ENCODE measurements at regions not wholly inside any gene's neighbourhood (a gene's known extent, or its start where the extent isn't known, plus 50 kb on each side); places are given as distances from the start of the nearest gene placed in this dataset.

DNA sequence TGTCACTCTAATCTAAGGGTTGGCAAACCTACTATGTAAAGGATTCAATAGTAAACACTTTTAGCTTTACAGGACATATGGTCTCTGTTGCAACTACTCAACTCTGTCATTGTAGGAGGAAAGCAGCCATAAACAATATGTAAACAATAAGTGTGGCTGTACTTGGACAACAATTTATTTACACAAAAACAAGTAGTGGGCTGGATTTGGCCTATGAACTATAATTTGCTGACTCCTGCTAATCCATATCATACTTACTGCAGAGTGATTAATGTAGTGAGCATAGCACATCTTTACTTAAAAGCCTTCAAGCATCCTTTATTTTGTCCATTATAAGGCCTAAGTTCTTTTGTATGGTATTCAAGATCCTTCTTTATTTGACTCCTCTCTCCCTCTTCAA is 441.9 kb downstream of the ZIC1 start:
- Mint-ChIP-seq H3K27ac (no peak overlapping the region), H3K9me3 (peaks cover 2% of the 10 kb centered on the region), H3K4me3 (no peak overlapping the region), H3K27me3 (no peaks in the 10 kb centered on the region), H3K36me3 (ENCODE audit: low read depth) (no peaks in the 10 kb centered on the region), H3K4me1 (ENCODE audit: low read depth) (no peaks in the 10 kb centered on the region)
- no peak for DNase-seq

DNA sequence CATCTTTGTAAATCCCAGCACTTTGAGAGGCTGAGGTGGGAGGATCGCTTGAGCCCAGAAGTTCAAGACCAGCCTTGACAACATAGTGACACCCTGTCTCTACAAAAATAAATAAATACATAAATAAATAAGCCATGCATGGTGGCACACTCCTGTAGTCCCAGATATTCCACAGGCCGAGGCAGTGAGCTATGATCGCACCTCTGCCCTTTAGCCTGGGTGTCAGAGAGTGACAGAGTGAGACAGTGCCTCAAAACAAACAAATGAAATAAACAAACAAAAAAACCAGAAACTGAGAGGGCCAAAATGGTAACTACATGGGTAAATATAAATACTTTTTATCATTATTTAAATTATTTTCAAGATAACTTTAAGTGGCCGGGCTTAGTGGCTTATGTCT is 445.4 kb downstream of the ZIC1 start:
- Mint-ChIP-seq H3K4me1 (ENCODE audit: low read depth) (no peaks in the 10 kb centered on the region), H3K9me3 (peaks cover 2% of the 10 kb centered on the region), H3K36me3 (ENCODE audit: low read depth) (no peaks in the 10 kb centered on the region), H3K27ac (no peak overlapping the region), H3K4me3 (no peak overlapping the region), H3K27me3 (no peaks in the 10 kb centered on the region)
- DNase-seq: no peak

DNA sequence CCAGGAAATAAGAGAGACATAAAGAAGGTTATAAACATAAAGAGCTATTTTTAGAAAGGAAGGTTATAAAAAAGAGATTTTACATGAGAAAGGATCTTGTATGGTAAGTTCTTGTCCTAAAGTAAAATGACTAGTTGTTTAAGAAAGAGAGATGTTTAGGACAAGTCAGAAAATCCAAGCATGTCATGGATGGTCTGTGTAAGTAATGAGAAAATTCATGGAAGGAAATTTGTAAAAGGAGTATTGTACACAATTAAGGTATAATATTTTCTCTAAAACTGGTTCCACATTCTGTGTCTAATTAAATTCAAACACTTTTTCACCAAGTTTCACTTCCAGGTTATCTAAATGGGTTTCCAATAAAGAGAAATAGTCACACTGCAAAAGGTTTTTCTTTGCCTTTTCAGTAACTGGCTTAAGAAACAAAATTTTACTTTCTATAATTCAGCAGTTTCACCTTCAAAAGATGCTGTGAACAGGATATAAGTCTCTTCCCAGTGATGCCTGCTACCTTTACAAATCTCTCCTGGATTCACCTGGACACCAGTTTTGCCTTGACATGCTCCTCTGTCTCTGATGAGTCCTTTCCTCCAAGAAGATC is 455.7 kb downstream of the ZIC1 start:
- Mint-ChIP-seq H3K4me3 (no peak overlapping the region), H3K36me3 (ENCODE audit: low read depth) (no peaks in the 10 kb centered on the region), H3K9me3 (peaks cover 17% of the 10 kb centered on the region), H3K4me1 (ENCODE audit: low read depth) (no peaks in the 10 kb centered on the region), H3K27ac (no peak overlapping the region), H3K27me3 (no peaks in the 10 kb centered on the region)
- no peak for DNase-seq

DNA sequence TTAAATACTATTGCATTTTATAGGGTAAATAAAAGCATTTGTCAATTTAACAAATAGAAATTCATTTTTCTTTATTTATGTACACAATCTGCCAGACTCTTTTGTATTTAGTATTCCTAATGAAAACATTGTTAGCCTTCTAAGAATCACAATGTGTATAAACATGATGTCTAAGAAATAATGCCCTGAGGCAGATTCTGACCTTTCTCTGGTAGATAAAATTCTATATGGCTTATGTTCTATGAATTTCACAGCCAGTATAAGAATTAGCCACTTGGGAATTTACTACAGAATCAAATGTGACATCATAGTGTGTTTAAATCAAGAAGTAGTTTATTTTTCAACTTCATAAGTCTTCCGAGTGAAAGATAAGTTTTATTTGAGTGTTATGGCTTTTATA is 457.4 kb downstream of the ZIC1 start:
- Mint-ChIP-seq H3K27ac (no peak overlapping the region), H3K4me3 (no peak overlapping the region), H3K27me3 (no peaks in the 10 kb centered on the region), H3K9me3 (peaks cover 16% of the 10 kb centered on the region), H3K36me3 (ENCODE audit: low read depth) (no peaks in the 10 kb centered on the region), H3K4me1 (ENCODE audit: low read depth) (no peaks in the 10 kb centered on the region)
- DNase-seq: no peak

DNA sequence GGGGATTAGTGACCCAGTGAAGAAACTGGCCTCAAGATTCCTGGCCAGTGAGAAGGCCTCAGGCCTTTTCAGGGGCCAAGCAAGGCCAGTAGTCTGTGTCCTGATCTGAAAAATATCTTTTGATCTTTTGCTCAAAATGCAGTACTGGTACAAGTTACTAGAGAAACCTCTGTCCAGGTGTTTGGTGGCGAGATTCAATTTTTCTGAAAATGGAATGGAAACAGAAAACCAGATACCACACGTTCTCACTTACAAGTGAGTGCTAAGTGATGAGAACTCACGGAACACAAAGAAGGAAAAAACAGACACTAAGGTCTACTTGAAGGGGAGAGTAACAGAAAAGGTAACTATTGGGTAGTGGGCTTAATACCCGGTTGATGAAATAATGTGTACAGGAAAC is 463.4 kb downstream of the ZIC1 start:
- peaks cover 5% of the 10 kb centered on the region for H3K9me3 Mint-ChIP-seq
- H3K4me1 Mint-ChIP-seq (ENCODE audit: low read depth): no peaks in the 10 kb centered on the region
- DNase-seq: no peak
- no peak overlapping the region for H3K27ac Mint-ChIP-seq
- H3K27me3 Mint-ChIP-seq: no peaks in the 10 kb centered on the region
- no peaks in the 10 kb centered on the region for H3K36me3 Mint-ChIP-seq (ENCODE audit: low read depth)
- H3K4me3 Mint-ChIP-seq: no peak overlapping the region

DNA sequence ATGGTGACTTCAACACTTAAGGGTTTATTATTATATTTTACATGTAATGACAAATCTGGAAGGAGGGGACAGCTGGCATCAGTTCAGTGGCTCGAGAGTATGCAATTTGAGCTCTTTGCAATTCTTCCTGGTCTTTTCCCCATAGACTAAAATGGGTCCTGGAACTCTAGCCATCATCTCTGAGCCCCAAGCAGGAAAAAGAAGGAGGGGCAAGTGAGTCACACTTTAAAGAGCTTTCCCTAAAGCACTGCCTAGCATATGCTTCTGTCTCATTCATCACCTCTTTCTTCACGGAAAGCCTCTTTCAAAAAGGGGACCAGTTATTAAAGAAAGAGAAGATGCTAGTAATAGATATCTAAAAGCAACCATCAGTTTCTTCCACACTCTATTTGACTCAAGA is 466.3 kb downstream of the ZIC1 start:
- Mint-ChIP-seq H3K36me3 (ENCODE audit: low read depth) (no peaks in the 10 kb centered on the region), H3K4me1 (ENCODE audit: low read depth) (no peaks in the 10 kb centered on the region)
- DNase-seq: no peak

DNA sequence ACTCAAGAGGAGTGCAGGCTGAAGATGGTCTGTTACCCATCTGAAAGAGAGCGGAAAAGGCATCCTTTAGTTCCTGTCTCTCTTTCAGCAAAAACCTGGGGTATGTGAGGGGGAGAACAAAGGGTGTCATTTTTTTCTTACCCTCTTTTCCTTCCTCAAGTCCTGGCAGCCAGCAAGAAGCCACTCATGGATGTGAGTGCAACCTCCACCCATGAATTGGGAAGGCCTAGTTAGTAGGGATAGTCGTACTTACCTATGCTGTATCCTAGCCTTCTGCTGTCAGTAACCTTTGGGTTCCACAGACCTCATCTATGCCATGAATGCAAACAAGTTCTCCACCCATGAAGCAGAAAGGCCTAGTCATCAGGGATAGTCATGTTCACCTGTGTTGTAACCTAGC is 472.8 kb downstream of the ZIC1 start:
- H3K4me3 Mint-ChIP-seq: no peak overlapping the region
- peaks cover 19% of the 10 kb centered on the region for H3K9me3 Mint-ChIP-seq
- no peaks in the 10 kb centered on the region for H3K36me3 Mint-ChIP-seq (ENCODE audit: low read depth)
- no peaks in the 10 kb centered on the region for H3K4me1 Mint-ChIP-seq (ENCODE audit: low read depth)
- H3K27me3 Mint-ChIP-seq: no peaks in the 10 kb centered on the region
- DNase-seq: no peak
- H3K27ac Mint-ChIP-seq: no peak overlapping the region

More for the DNA sequence above, 466.3 kb downstream of the ZIC1 start:
- H3K27me3 Mint-ChIP-seq: no peaks in the 10 kb centered on the region
- no peak overlapping the region for H3K4me3 Mint-ChIP-seq
- H3K9me3 Mint-ChIP-seq: peaks cover 5% of the 10 kb centered on the region
- no peak overlapping the region for H3K27ac Mint-ChIP-seq

DNA sequence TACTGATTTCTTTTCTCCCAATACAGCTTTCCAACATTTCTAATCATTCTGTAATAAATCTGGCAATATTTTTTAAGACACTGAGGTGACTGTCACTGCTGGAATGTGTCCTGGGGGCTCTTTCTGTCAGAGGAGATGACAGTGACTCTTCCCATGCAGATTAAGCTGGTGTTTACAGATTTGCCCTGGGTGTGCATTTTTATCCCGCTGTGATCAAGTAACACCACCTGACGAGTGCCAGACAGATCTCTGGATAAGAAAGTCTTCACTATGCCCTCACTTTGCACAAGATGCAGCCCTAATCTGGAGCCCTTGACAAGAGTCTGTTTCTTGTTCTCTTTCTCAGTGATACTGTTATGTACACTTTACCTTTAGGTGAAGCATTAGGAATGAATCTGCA is 477.7 kb downstream of the ZIC1 start:
- H3K27me3 Mint-ChIP-seq: no peaks in the 10 kb centered on the region
- no peak for DNase-seq
- H3K4me1 Mint-ChIP-seq (ENCODE audit: low read depth): no peaks in the 10 kb centered on the region
- H3K27ac Mint-ChIP-seq: no peak overlapping the region
- peaks cover 19% of the 10 kb centered on the region for H3K9me3 Mint-ChIP-seq
- no peak overlapping the region for H3K4me3 Mint-ChIP-seq
- no peaks in the 10 kb centered on the region for H3K36me3 Mint-ChIP-seq (ENCODE audit: low read depth)

DNA sequence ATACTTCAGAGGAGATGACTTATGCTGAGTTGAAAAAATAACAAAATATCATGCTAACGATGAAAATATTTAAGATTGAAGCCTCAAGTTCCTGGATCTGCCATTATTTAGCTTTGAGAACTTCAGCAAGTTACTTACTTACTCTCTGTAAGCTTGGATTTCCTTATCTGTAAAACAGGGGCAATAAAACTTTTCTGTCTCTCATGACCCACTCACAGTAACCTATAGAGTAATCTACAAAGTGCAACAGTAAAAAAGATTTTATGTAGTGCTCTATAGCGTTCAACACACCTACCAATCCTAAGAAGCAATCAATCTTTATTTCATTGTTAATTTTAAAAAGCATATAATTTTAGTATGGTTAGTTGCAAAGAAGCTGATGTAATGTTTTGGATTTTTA is 478.6 kb downstream of the ZIC1 start:
- H3K9me3 Mint-ChIP-seq: peaks cover 14% of the 10 kb centered on the region
- H3K27me3 Mint-ChIP-seq: no peaks in the 10 kb centered on the region
- no peak for DNase-seq
- no peak overlapping the region for H3K4me3 Mint-ChIP-seq
- no peaks in the 10 kb centered on the region for H3K36me3 Mint-ChIP-seq (ENCODE audit: low read depth)
- no peak overlapping the region for H3K27ac Mint-ChIP-seq
- no peaks in the 10 kb centered on the region for H3K4me1 Mint-ChIP-seq (ENCODE audit: low read depth)

DNA sequence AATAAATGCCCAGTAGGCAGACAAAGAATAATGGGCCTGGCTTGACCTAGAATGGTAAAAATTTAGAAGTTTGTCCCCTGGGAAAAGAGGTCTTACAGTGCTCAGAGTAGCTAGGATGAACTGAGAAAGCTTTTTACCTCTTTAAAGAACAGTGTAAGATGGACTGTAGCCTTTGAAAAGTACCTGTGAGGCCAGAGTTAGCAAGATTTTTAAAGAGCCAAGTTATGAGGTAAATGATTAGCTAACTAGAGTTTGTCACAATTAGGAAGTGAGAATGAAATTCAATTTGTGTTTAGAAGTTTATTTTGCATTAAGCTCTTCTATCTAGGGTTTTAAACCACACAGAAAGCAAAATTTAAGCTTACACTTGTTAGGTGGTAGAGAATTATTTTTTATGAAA is 480.9 kb downstream of the ZIC1 start:
- DNase-seq: no peak
- H3K4me3 Mint-ChIP-seq: no peak overlapping the region
- peaks cover 11% of the 10 kb centered on the region for H3K9me3 Mint-ChIP-seq
- no peaks in the 10 kb centered on the region for H3K4me1 Mint-ChIP-seq (ENCODE audit: low read depth)
- no peaks in the 10 kb centered on the region for H3K27me3 Mint-ChIP-seq
- H3K27ac Mint-ChIP-seq: no peak overlapping the region
- no peaks in the 10 kb centered on the region for H3K36me3 Mint-ChIP-seq (ENCODE audit: low read depth)

DNA sequence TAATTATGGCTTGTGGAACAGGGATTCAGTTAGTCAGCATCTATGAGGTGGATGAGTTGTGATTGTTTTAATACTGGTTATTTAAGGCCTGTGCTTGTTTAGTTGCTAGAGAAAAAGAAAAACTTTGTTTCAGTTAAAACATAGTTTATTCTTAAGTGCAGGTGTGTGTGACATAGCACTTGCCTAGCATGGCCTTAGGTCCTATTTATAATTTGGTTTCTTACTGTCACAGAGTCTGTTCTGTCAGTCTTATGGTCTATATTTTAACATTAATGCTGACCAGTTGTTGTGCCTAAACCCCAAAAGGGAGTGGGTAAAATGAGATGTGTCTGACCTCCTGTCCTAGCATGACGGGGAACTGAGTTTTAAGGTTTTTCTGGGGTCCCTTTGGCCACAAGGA is 486.3 kb downstream of the ZIC1 start:
- Mint-ChIP-seq H3K9me3 (peaks cover 10% of the 10 kb centered on the region), H3K27me3 (no peaks in the 10 kb centered on the region), H3K27ac (no peak overlapping the region), H3K4me1 (ENCODE audit: low read depth) (no peaks in the 10 kb centered on the region), H3K4me3 (no peak overlapping the region), H3K36me3 (ENCODE audit: low read depth) (no peaks in the 10 kb centered on the region)
- no peak for DNase-seq

DNA sequence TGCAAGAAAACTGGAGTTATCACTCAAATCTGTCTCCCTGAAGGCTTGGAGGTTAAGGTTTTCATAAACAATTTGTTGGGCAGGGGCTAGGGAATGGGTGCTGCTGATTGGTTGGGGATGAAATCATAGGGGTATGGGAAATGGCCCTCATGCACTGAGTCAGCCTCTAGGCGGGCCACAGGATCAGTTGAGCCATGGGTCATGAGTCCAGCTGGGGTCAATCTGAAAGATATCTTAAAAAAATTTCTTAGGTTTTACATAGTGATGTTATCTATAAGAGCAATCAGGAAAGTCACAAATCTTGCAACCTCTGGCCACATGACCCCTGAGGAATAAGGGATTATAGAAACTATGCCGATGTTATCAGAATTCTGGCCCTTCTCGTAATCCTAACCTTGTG is 491.7 kb downstream of the ZIC1 start:
- DNase-seq: no peak
- Mint-ChIP-seq H3K4me3 (no peak overlapping the region), H3K36me3 (ENCODE audit: low read depth) (no peaks in the 10 kb centered on the region), H3K9me3 (peaks cover 4% of the 10 kb centered on the region), H3K27me3 (no peaks in the 10 kb centered on the region), H3K27ac (no peak overlapping the region), H3K4me1 (ENCODE audit: low read depth) (no peaks in the 10 kb centered on the region)

DNA sequence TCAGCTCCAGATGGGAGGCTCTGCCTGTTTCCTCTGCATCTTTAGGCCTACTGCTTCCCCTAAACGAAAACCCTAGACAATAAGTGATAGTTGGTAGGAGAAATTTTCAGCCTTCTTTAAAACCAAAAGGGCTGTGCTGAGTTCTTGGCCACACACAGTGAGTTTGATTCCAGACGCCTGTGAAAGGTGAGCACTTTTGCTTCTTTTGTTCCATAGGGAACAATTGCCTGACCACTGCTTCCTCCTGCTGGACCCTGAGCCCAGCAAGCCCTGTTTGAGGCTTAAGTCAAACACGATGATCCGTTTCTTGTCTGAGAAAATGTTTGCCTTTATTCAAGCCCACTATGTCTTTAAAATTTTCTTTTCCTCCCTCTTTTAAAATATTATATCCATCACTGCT is 493.9 kb downstream of the ZIC1 start:
- no peaks in the 10 kb centered on the region for H3K27me3 Mint-ChIP-seq
- no peaks in the 10 kb centered on the region for H3K4me1 Mint-ChIP-seq (ENCODE audit: low read depth)
- H3K27ac Mint-ChIP-seq: no peak overlapping the region
- H3K36me3 Mint-ChIP-seq (ENCODE audit: low read depth): no peaks in the 10 kb centered on the region
- H3K9me3 Mint-ChIP-seq: no peaks in the 10 kb centered on the region
- DNase-seq: no peak
- no peak overlapping the region for H3K4me3 Mint-ChIP-seq

DNA sequence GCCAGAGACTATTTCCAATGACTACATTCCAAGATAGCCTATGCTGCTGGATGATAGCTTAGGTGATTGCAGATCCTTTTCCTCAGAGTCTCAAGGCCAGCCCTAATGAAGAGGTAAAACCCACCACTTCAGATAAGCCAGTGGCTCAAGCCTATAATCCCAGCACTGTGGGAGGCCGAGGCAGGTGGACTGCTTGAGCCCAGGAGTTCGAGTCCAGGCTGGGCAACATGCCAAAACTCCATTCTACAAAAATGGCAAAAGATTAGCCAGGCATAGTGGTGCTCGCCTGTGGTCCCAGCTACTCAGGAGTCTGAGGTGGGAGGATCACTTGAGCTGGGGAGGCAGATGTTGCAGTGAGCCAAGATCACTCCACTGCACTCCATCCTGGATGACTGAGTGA is 495.3 kb downstream of the ZIC1 start:
- no peak overlapping the region for H3K4me3 Mint-ChIP-seq
- H3K36me3 Mint-ChIP-seq (ENCODE audit: low read depth): no peaks in the 10 kb centered on the region
- DNase-seq: no peak
- peaks cover 4% of the 10 kb centered on the region for H3K9me3 Mint-ChIP-seq
- no peaks in the 10 kb centered on the region for H3K27me3 Mint-ChIP-seq
- H3K27ac Mint-ChIP-seq: no peak overlapping the region
- H3K4me1 Mint-ChIP-seq (ENCODE audit: low read depth): no peaks in the 10 kb centered on the region

DNA sequence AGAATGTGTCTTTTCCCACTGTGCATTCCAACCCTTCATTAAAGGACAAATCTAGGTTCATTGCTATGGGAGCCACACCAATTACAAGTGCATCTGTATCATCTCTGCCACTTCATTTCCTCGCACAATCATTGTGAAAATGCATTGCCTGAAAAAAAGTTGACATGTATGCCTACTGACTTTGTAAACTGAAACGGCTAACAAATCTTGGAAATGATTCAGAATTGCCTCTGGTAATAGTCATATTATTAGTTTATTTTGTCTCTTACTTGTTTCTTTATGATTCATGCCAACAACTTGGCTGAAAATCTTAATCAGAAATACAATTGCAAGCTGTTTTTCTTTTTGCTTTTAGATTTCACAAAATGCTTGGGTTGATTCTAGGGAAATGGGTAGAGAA is 497.1 kb downstream of the ZIC1 start:
- Mint-ChIP-seq H3K27me3 (no peaks in the 10 kb centered on the region), H3K27ac (no peak overlapping the region), H3K36me3 (ENCODE audit: low read depth) (no peaks in the 10 kb centered on the region), H3K4me3 (no peak overlapping the region), H3K9me3 (peaks cover 8% of the 10 kb centered on the region), H3K4me1 (ENCODE audit: low read depth) (no peaks in the 10 kb centered on the region)
- no peak for DNase-seq

DNA sequence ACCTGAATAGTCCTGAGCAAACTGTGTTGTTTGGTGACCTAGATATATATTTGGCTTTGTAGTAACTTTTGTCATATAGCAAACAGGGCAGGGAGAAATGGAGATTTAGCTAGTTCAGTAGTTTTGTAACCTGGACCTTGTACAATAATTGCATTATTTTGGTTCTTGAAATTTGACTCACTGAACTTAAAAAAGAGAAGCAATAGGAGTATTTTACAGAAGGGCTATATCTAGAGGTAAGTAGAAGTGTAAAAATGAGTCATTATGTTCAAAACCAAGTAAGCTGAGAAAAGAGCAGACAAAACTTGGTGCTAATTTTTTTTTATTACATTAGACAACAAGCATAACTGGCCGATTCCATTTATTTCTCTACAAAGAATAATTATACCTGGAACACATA is 505.4 kb downstream of the ZIC1 start:
- no peak for DNase-seq
- no peaks in the 10 kb centered on the region for H3K27me3 Mint-ChIP-seq

More for the DNA sequence above, 505.4 kb downstream of the ZIC1 start:
- Mint-ChIP-seq H3K9me3 (peaks cover 8% of the 10 kb centered on the region), H3K4me1 (ENCODE audit: low read depth) (no peaks in the 10 kb centered on the region), H3K4me3 (no peak overlapping the region), H3K27ac (no peak overlapping the region), H3K36me3 (ENCODE audit: low read depth) (no peaks in the 10 kb centered on the region)

Data from activated T-cell treated with anti-CD3 and anti-CD28 coated beads, Interleukin-2, amount 50 U/mL, for 24 hours (primary cell).